Urothelium cell line (cell line): ENCODE measurements at regions not wholly inside any gene's neighbourhood (a gene's known extent, or its start where the extent isn't known, plus 50 kb on each side); places are given as distances from the start of the nearest gene placed in this dataset.
"Not testable (repeated sequence)": the region's sequence is repeated elsewhere in the genome, so short reads cannot be mapped to it uniquely, and the experiment has no call there.

Source experiments
- DNase-seq: peaks from one replicate; pipeline ENCODE4 v3.0.0; 2011; ENCODE audit warnings: low spot score, mixed read lengths
- FAIRE-seq: peaks from 2 replicates; lab custom pipeline; 2011; peaks lifted over from hg19 to GRCh38; lab: Jason Lieb, UNC

GRCh38 chr5:92749943-92750342 is 831.1 kb downstream of the NR2F1-AS1 start:
- DNase-seq (peak; percentile 38), FAIRE-seq (no peak)

- DNase-seq (no peak), FAIRE-seq (no peak)
Measured at GRCh38 chr5:92748072-92748676, 832.8 kb downstream of the NR2F1-AS1 start.

- no peak for DNase-seq
- FAIRE-seq, result no peak
Measured at GRCh38 chr5:92741906-92742305, 839.1 kb downstream of the NR2F1-AS1 start.

GRCh38 chr5:92734211-92734940 is 846.6 kb downstream of the NR2F1-AS1 start:
- no peak for FAIRE-seq
- DNase-seq, result no peak

GRCh38 chr5:92730486-92730885 is 850.5 kb downstream of the NR2F1-AS1 start:
- FAIRE-seq (no peak), DNase-seq (no peak)

- DNase-seq, result no peak
- FAIRE-seq, result no peak
Measured at GRCh38 chr5:92729088-92729487, 851.9 kb downstream of the NR2F1-AS1 start.

- FAIRE-seq, result no peak
Measured at GRCh38 chr5:92715946-92716520, 865.0 kb downstream of the NR2F1-AS1 start.

GRCh38 chr5:92713826-92714225 is 867.2 kb downstream of the NR2F1-AS1 start:
- DNase-seq (no peak), FAIRE-seq (no peak)

More at GRCh38 chr5:92715946-92716520, 865.0 kb downstream of the NR2F1-AS1 start:
- no peak for DNase-seq

- DNase-seq (no peak), FAIRE-seq (no peak)
Measured at GRCh38 chr5:92713335-92713743, 867.7 kb downstream of the NR2F1-AS1 start.

- DNase-seq (no peak), FAIRE-seq (no peak)
Measured at GRCh38 chr5:92711956-92712355, 869.1 kb downstream of the NR2F1-AS1 start.

- DNase-seq (no peak), FAIRE-seq (no peak)
Measured at GRCh38 chr5:92704590-92704989, 876.4 kb downstream of the NR2F1-AS1 start.

GRCh38 chr5:92703976-92704375 is 877.0 kb downstream of the NR2F1-AS1 start:
- FAIRE-seq, result no peak

GRCh38 chr5:92695123-92696003 is 885.7 kb downstream of the NR2F1-AS1 start:
- DNase-seq (no peak), FAIRE-seq (no peak)

More at GRCh38 chr5:92703976-92704375, 877.0 kb downstream of the NR2F1-AS1 start:
- DNase-seq, result no peak

- DNase-seq (no peak), FAIRE-seq (no peak)
Measured at GRCh38 chr5:92694067-92694466, 887.0 kb downstream of the NR2F1-AS1 start.

GRCh38 chr5:92691955-92692354 is 889.1 kb downstream of the NR2F1-AS1 start:
- not testable (repeated sequence) for FAIRE-seq, DNase-seq

- no peak for FAIRE-seq
Measured at GRCh38 chr5:92687821-92688722, 892.9 kb downstream of the NR2F1-AS1 start.

GRCh38 chr5:92678640-92679039 is 902.4 kb downstream of the NR2F1-AS1 start:
- FAIRE-seq, result no peak
- peak; percentile 8 for DNase-seq

More at GRCh38 chr5:92687821-92688722, 892.9 kb downstream of the NR2F1-AS1 start:
- peak; percentile 25 for DNase-seq

- FAIRE-seq, result no peak
Measured at GRCh38 chr5:92676215-92677165, 904.5 kb downstream of the NR2F1-AS1 start.

GRCh38 chr5:92674321-92674720 is 906.7 kb downstream of the NR2F1-AS1 start:
- no peak for FAIRE-seq

More at GRCh38 chr5:92676215-92677165, 904.5 kb downstream of the NR2F1-AS1 start:
- no peak for DNase-seq

More at GRCh38 chr5:92674321-92674720, 906.7 kb downstream of the NR2F1-AS1 start:
- DNase-seq, result no peak
